ENCODE measurements at regions not wholly inside any gene's neighbourhood (a gene's known extent, or its start where the extent isn't known, plus 50 kb on each side); places are given as distances from the start of the nearest gene placed in this dataset.

- TF ChIP-seq, protein P1, sequence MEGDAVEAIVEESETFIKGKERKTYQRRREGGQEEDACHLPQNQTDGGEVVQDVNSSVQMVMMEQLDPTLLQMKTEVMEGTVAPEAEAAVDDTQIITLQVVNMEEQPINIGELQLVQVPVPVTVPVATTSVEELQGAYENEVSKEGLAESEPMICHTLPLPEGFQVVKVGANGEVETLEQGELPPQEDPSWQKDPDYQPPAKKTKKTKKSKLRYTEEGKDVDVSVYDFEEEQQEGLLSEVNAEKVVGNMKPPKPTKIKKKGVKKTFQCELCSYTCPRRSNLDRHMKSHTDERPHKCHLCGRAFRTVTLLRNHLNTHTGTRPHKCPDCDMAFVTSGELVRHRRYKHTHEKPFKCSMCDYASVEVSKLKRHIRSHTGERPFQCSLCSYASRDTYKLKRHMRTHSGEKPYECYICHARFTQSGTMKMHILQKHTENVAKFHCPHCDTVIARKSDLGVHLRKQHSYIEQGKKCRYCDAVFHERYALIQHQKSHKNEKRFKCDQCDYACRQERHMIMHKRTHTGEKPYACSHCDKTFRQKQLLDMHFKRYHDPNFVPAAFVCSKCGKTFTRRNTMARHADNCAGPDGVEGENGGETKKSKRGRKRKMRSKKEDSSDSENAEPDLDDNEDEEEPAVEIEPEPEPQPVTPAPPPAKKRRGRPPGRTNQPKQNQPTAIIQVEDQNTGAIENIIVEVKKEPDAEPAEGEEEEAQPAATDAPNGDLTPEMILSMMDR (IDR thresholded peaks at IDR 0.05 in 4 of 5, conservative IDR thresholded peaks at IDR 0.05 in 1 of 5) = no peak
- no peak for TF ChIP-seq POLR2A (IDR thresholded peaks at IDR 0.05)
These were observed 338.8 kb downstream of the HAO1 start for GRCh38 chr20:7601431-7601830.
